GM10266 (cell line): ENCODE measurements at regions not wholly inside any gene's neighbourhood (a gene's known extent, or its start where the extent isn't known, plus 50 kb on each side); places are given as distances from the start of the nearest gene placed in this dataset.

ENCODE experiments used
- DNase-seq: peaks from one replicate; pipeline ENCODE4 v3.0.0; 2012; ENCODE audit errors: extremely low spot score
- TF ChIP-seq, protein P1 (sequence below): IDR thresholded peaks from 2 replicates; pipeline ENCODE4 v1.5.1; 2012; ENCODE audit warnings: mild to moderate bottlenecking, low read depth; ENCODE audit not compliant: control insufficient read depth, insufficient read depth; ENCODE audit errors: missing control alignments

DNA sequence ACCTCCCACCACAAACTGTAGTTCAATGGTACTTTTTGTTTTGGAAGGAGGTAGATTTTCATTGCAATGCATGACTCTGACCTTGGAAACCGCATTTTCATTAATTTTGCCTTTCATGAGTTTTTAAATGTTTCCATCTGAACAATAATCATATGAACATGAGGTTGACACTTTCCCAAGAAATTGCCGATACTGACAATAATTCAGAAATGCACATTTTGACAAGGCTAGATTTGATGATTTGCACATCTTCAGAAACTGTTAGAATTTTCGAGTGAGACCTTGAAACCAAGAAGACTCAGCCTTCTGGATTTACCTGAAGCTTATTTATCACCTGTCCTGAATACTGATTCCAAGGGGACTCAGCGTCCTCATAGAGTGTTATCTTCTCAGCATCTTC lies 93.8 kb upstream of the NTRK2 start:
- DNase-seq, result no peak
- TF ChIP-seq, protein P1, sequence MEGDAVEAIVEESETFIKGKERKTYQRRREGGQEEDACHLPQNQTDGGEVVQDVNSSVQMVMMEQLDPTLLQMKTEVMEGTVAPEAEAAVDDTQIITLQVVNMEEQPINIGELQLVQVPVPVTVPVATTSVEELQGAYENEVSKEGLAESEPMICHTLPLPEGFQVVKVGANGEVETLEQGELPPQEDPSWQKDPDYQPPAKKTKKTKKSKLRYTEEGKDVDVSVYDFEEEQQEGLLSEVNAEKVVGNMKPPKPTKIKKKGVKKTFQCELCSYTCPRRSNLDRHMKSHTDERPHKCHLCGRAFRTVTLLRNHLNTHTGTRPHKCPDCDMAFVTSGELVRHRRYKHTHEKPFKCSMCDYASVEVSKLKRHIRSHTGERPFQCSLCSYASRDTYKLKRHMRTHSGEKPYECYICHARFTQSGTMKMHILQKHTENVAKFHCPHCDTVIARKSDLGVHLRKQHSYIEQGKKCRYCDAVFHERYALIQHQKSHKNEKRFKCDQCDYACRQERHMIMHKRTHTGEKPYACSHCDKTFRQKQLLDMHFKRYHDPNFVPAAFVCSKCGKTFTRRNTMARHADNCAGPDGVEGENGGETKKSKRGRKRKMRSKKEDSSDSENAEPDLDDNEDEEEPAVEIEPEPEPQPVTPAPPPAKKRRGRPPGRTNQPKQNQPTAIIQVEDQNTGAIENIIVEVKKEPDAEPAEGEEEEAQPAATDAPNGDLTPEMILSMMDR, result no peak

DNA sequence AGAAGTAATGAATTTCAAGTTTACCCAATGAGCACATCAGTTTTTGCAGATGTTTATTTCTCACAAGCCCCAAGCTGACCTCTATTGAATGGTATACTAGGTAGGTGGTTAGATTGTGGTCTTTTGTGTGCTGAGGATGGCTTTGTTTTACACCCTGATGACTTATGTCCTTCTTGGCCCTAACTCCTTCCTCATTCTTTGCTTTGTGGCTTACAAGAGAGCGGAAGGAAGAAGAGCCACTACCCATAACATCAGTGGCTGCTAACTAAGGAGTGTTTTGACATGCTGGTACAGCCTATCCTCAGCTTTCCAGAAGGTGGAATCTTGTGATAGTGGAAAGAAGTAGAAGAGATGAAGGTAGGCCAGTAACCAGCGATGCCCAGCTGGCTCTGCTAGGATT lies 85.7 kb upstream of the NTRK2 start:
- TF ChIP-seq, protein P1, result no peak
- no peak for DNase-seq

DNA sequence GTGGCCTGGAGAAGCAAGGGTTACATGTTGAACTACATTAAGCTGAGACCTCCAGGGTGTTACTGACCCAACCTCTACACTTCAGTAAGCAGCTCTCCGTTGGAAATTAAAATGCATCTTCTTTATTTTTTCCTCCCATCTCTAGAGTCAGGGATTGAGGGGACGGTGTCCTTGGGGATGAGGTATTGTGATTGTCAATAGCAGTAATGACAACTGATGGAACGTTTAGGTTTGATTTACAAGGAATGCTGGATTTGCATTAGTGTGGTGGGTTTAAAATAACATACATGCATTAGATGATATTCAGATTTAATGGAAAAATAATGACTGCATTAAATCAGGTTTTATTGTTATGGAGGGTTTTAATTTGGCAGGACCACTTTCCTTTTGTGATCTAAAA lies 82.9 kb upstream of the NTRK2 start:
- DNase-seq, result no peak
- TF ChIP-seq, protein P1, result no peak

DNA sequence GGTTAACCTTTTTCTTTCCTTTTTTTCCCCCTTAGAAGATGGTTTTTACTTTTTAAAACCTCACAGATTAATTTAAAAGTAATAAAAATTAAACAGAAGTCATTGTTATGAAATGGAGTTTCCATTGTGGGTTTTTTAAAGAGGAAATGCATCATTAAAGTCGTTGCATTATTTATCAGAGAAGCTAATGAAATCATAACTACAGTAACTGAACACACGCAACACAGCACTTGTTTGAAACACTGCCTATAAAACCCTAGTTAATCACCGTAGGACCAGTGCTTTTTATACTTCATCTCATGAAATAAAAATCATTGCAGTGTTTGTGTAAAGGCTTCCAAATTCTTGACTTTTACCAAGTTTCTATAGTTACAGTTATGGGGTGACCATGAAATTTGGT lies 82.4 kb upstream of the NTRK2 start:
- TF ChIP-seq, protein P1, result no peak
- no peak for DNase-seq

DNA sequence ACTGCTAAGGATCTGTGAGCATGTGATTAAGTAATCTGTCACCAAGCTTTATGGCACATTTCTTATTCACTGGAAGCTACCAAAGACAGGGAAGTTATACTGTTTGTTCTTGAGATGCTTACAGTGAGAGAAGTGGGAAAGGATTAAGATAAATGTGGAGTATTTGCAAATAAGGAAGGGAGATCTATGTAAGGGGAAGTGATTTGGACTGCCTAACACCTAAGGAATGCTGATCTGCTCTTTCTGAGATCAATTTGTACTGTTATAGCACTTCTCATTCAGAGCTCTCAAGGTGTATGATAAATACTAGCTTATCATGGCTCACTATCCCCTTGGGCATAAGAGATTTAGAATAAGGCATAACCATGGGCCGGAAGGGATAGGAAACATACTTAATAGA lies 80.0 kb upstream of the NTRK2 start:
- no peak for DNase-seq
- TF ChIP-seq, protein P1, result no peak

DNA sequence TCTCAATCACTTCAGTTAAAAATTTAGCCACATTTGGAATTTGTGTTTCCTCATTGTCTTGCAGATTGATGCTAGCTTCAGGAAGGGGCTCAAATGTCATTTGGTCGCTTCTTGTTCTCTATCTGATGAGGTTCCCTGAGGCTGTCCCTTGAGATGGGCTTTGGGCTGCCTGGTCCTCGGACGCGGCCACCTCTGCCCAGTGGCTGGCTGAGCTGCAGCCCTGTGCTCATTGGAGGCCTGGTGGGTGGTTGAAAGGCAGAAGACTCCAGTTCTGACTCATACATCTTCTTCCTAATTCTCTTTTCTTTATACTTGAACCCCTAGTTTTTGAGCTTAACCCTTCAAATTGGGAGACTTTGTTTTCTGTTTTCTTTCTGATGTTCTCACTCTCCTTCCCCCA lies 78.8 kb upstream of the NTRK2 start:
- no peak for DNase-seq
- TF ChIP-seq, protein P1, result no peak

DNA sequence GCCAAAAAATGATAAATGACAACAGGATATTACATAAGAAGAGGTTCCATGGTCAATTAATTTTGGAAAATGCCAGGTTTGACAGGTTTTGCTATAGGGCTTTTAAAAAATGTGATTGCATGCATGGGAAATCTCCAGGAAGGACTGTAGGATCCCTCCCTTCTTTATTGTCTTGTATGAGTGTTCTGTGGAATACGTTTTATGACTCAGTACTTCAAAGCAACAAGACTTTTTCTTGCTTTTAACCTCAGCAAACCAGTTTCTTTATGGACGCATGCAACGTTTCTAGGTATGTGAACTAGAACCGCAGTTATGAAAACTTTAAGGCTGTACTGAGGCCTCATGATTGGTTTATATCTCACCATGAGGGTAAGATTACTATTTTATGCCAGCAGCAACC lies 76.6 kb upstream of the NTRK2 start:
- TF ChIP-seq, protein P1, result no peak
- DNase-seq, result no peak
